ENCODE measurements at regions not wholly inside any gene's neighbourhood (a gene's known extent, or its start where the extent isn't known, plus 50 kb on each side); places are given as distances from the start of the nearest gene placed in this dataset.

DNA sequence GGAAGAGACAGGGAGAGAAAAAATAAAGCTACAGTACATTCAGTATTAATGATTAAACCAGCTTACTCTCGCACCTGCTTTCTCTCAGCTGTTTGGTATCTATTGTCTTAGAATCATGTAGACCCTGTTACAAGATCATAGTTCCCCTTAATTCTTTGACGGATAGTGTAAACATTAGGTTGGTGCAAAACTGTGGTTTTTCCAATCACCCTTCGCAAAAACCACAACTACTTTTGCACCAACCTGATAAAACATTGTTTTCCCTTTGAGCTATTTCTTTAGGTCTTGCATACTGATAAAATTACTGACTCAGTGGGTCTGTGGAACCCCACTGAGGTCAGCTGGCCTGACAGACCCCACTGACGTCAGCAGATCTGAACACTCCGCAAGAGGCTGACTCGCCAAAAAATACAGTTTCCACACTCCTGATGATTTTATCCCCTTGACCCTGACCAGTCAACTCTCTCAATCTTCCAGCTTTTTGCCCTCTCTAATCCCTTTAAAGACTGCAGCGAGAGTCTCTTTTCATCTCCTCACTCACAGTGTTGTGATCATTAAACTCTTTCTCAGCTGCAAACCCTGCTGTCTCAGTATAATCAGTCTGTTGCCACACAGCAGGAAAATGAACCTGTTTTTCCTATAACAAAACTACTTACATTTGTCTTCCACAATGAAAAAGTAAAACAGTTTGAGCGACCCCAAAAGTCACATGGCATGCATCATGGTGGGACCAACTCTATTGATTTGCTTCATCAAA is 123.9 kb downstream of the SLITRK6 start:
- 76 to 82% (median 78%) methylated on average over 8 of the region's 8 CpGs for WGBS, 5 donors

DNA sequence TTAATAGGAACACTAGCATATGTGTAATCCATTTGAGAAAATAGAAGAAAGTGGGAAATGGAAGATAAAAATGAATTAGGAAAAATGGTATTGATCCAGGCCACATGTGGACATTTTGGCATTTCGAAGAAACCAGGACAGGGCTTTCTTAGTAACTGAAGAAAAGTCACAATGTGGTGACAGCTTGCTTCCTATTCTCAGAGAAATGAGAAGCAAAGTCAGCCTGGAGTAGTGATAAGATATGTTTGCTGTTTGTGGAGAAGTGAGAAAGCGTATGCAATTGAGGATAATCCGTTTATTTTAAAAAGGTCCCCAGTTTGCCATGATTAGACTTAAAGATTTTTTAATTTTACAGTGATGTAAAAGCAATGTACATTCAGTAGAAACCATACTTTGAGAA is 127.9 kb downstream of the SLITRK6 start:
- TF ChIP-seq POLR2AphosphoS5 (IDR thresholded peaks at IDR 0.05) (no peak), POLR2A (IDR thresholded peaks at IDR 0.05) (no peak), EP300 (IDR thresholded peaks at IDR 0.05) (no peak)
- TF ChIP-seq, protein P1, sequence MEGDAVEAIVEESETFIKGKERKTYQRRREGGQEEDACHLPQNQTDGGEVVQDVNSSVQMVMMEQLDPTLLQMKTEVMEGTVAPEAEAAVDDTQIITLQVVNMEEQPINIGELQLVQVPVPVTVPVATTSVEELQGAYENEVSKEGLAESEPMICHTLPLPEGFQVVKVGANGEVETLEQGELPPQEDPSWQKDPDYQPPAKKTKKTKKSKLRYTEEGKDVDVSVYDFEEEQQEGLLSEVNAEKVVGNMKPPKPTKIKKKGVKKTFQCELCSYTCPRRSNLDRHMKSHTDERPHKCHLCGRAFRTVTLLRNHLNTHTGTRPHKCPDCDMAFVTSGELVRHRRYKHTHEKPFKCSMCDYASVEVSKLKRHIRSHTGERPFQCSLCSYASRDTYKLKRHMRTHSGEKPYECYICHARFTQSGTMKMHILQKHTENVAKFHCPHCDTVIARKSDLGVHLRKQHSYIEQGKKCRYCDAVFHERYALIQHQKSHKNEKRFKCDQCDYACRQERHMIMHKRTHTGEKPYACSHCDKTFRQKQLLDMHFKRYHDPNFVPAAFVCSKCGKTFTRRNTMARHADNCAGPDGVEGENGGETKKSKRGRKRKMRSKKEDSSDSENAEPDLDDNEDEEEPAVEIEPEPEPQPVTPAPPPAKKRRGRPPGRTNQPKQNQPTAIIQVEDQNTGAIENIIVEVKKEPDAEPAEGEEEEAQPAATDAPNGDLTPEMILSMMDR (IDR thresholded peaks at IDR 0.05): no peak
- Histone ChIP-seq H3K4me1 (no peaks in the 10 kb centered on the region), H3K36me3 (no peaks in the 10 kb centered on the region), H3K9me3 (peaks cover 0 to 15% (median 9%) of the 10 kb centered on the region in 4 donors), H3K4me3 (no peak overlapping the region), H3K27me3 (no peaks in the 10 kb centered on the region), H3K27ac (no peak overlapping the region)
- intact Hi-C loops (cut with DNase I; ENCODE audit: low total_unique reads): no loop called here
- DNase-seq: no peak
- 77 to 88% (median 82%) methylated on average over 3 of the region's 3 CpGs for WGBS, 5 donors

More for the DNA sequence above, 123.9 kb downstream of the SLITRK6 start:
- no peak for TF ChIP-seq POLR2AphosphoS5 (IDR thresholded peaks at IDR 0.05)
- TF ChIP-seq POLR2A (IDR thresholded peaks at IDR 0.05): no peak
- TF ChIP-seq EP300 (IDR thresholded peaks at IDR 0.05): no peak
- H3K27ac ChIP-seq: no peak overlapping the region
- no peak for DNase-seq
- peaks cover 0 to 30% (median 15%) of the 10 kb centered on the region in 4 donors for H3K9me3 ChIP-seq
- no peaks in the 10 kb centered on the region for H3K36me3 ChIP-seq
- H3K27me3 ChIP-seq: no peaks in the 10 kb centered on the region
- no peaks in the 10 kb centered on the region for H3K4me1 ChIP-seq
- intact Hi-C loops (cut with DNase I; ENCODE audit: low total_unique reads): no loop called here
- H3K4me3 ChIP-seq: no peak overlapping the region

DNA sequence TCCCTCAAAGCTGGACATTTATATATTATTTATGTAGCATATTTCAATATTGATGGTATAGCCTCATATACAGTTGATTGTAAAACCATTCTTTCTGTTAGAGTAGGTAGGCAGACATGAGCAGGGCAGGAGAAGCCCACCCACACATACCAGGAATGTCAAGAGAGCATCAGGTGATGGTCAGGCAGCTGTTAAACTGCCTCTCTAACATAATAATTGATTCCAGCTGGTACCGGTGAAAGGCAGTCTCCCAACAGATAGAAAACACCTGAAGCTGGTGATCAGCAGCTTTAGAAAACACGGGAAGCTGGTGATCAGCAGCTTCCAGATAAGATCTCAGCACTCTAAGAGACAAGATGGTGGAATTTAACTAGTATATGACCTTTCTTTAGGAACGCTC is 132.9 kb downstream of the SLITRK6 start:
- H3K4me1 ChIP-seq: no peaks in the 10 kb centered on the region
- TF ChIP-seq EP300 (IDR thresholded peaks at IDR 0.05): no peak
- TF ChIP-seq POLR2A (IDR thresholded peaks at IDR 0.05): no peak
- TF ChIP-seq, protein P1 (IDR thresholded peaks at IDR 0.05): no peak
- no peak for TF ChIP-seq POLR2AphosphoS5 (IDR thresholded peaks at IDR 0.05)
- H3K4me3 ChIP-seq: no peak overlapping the region
- no peaks in the 10 kb centered on the region for H3K9me3 ChIP-seq
- H3K27ac ChIP-seq: no peak overlapping the region
- intact Hi-C loops (cut with DNase I; ENCODE audit: low total_unique reads): no loop called here
- DNase-seq: no peak
- WGBS, 5 donors: 27 to 47% (median 33%) methylated on average over 3 of the region's 3 CpGs
- no peaks in the 10 kb centered on the region for H3K27me3 ChIP-seq
- H3K36me3 ChIP-seq: no peaks in the 10 kb centered on the region

DNA sequence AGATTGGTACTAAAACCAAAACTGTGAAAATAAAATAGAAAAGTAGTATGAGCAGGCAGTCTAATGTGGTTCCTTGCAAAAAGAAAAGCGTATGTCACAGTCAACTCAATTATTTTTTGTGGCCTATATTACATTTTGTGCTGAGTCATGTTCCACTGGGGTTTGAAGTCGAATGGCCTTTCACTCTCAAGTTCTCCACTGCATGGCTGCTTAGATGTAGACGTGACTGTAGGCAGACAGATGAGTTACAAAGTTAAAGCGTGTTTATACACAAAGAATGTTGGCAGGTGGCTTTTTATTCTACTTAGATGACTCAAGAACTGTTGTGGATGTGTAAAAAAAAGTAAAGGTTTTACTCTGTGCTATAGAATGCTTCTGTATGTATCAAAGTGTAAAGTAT is 133.9 kb downstream of the SLITRK6 start:
- Histone ChIP-seq H3K36me3 (no peaks in the 10 kb centered on the region), H3K27ac (no peak overlapping the region), H3K4me3 (no peak overlapping the region), H3K4me1 (no peaks in the 10 kb centered on the region), H3K27me3 (no peaks in the 10 kb centered on the region), H3K9me3 (peaks cover 0 to 7% (median 0%) of the 10 kb centered on the region in 4 donors)
- TF ChIP-seq POLR2A (IDR thresholded peaks at IDR 0.05) (no peak), POLR2AphosphoS5 (IDR thresholded peaks at IDR 0.05) (no peak), EP300 (IDR thresholded peaks at IDR 0.05) (no peak)
- TF ChIP-seq, protein P1 (IDR thresholded peaks at IDR 0.05): no peak
- intact Hi-C loops (cut with DNase I; ENCODE audit: low total_unique reads): no loop called here
- WGBS, 5 donors: 52 to 65% (median 61%) methylated on average over 4 of the region's 4 CpGs
- peak in 1 of 2 donors; percentile 24 for DNase-seq

DNA sequence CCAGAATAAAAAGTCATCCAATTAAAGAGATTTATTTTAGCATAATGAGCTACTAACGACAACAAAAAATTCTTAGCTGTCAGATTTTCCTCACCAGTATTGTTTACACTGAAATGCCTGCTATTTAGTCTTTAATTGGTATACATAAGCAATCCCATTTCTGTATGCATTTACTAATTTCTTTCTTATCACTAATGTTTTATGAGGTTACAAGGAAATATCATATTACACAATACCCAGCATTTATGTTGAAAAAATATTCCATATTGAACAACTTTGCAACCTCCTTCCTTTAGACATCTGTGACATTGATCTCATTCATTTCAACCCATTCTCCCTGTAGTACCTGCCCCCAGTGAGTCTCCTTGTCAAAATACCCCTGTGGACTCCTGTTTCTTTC is 135.4 kb downstream of the SLITRK6 start:
- TF ChIP-seq POLR2AphosphoS5 (IDR thresholded peaks at IDR 0.05) (no peak), EP300 (IDR thresholded peaks at IDR 0.05) (no peak), POLR2A (IDR thresholded peaks at IDR 0.05) (no peak)
- TF ChIP-seq, protein P1 (IDR thresholded peaks at IDR 0.05): no peak
- 87 to 96% (median 91%) methylated on average over 1 of the region's 1 CpG for WGBS, 5 donors
- H3K36me3 ChIP-seq: no peaks in the 10 kb centered on the region
- H3K27me3 ChIP-seq: no peaks in the 10 kb centered on the region
- intact Hi-C loops (cut with DNase I; ENCODE audit: low total_unique reads): no loop called here
- DNase-seq: no peak
- no peaks in the 10 kb centered on the region for H3K4me1 ChIP-seq
- no peak overlapping the region for H3K4me3 ChIP-seq
- peaks cover 0 to 7% (median 0%) of the 10 kb centered on the region in 4 donors for H3K9me3 ChIP-seq
- H3K27ac ChIP-seq: no peak overlapping the region

Data from stomach (tissue), 8 donors.